ENCODE measurements at regions not wholly inside any gene's neighbourhood (a gene's known extent, or its start where the extent isn't known, plus 50 kb on each side); places are given as distances from the start of the nearest gene placed in this dataset.
"Not testable (repeated sequence)": the region's sequence is repeated elsewhere in the genome, so short reads cannot be mapped to it uniquely, and the experiment has no call there.

GRCh38 chr11:126136507-126136906 lies 73.8 kb upstream of the CDON start:
- intact Hi-C loops (cut with DNase I, micrococcal nuclease) = no loop called here
- H3K4me3 ChIP-seq = no peak overlapping the region
- no peaks in the 10 kb centered on the region for H3K36me3 ChIP-seq (ENCODE audit: low read depth)
- TF ChIP-seq CTCF (IDR thresholded peaks at IDR 0.05) = no peak
- H3K9me3 ChIP-seq = no peaks in the 10 kb centered on the region
- H3K4me1 ChIP-seq (ENCODE audit: low read depth) = no peaks in the 10 kb centered on the region
- ATAC-seq (peak; percentile 25), DNase-seq (peak in 1 of 3 donors; percentile 35)

GRCh38 chr11:126135235-126136176 lies 72.8 kb upstream of the CDON start:
- Histone ChIP-seq H3K9me3 (no peaks in the 10 kb centered on the region), H3K4me1 (ENCODE audit: low read depth) (no peaks in the 10 kb centered on the region), H3K36me3 (ENCODE audit: low read depth) (no peaks in the 10 kb centered on the region), H3K4me3 (no peak overlapping the region)
- TF ChIP-seq CTCF (IDR thresholded peaks at IDR 0.05) = no peak
- ATAC-seq = peak; percentile 38
- intact Hi-C loops (cut with DNase I, micrococcal nuclease) = no loop called here
- DNase-seq = no peak

GRCh38 chr11:126134461-126135155 lies 71.9 kb upstream of the CDON start:
- DNase-seq (no peak), ATAC-seq (no peak)
- no peak overlapping the region for H3K4me3 ChIP-seq
- H3K4me1 ChIP-seq (ENCODE audit: low read depth) = peaks cover 2% of the 10 kb centered on the region
- H3K9me3 ChIP-seq = no peaks in the 10 kb centered on the region
- intact Hi-C loops (cut with DNase I, micrococcal nuclease) = no loop called here
- no peak for TF ChIP-seq CTCF (IDR thresholded peaks at IDR 0.05)
- no peaks in the 10 kb centered on the region for H3K36me3 ChIP-seq (ENCODE audit: low read depth)

GRCh38 chr11:126133901-126134300 lies 71.2 kb upstream of the CDON start:
- intact Hi-C loops (cut with DNase I, micrococcal nuclease) = no loop called here
- DNase-seq (no peak), ATAC-seq (no peak)
- Histone ChIP-seq H3K4me1 (ENCODE audit: low read depth) (peaks cover 3% of the 10 kb centered on the region), H3K36me3 (ENCODE audit: low read depth) (no peaks in the 10 kb centered on the region), H3K4me3 (no peak overlapping the region), H3K9me3 (no peaks in the 10 kb centered on the region)
- no peak for TF ChIP-seq CTCF (IDR thresholded peaks at IDR 0.05)

GRCh38 chr11:126132319-126132718 lies 69.7 kb upstream of the CDON start:
- Histone ChIP-seq H3K4me3 (no peak overlapping the region), H3K9me3 (no peaks in the 10 kb centered on the region), H3K36me3 (ENCODE audit: low read depth) (no peaks in the 10 kb centered on the region), H3K4me1 (ENCODE audit: low read depth) (peaks cover 3% of the 10 kb centered on the region)
- ATAC-seq = peak; percentile 40
- intact Hi-C loops (cut with DNase I, micrococcal nuclease) = no loop called here
- DNase-seq = peak in 1 of 3 donors; percentile 35
- TF ChIP-seq CTCF (IDR thresholded peaks at IDR 0.05) = no peak

GRCh38 chr11:126130781-126131180 lies 68.1 kb upstream of the CDON start:
- H3K4me3 ChIP-seq; ATAC-seq; H3K9me3 ChIP-seq; H3K36me3 ChIP-seq (ENCODE audit: low read depth); intact Hi-C loops (cut with DNase I, micrococcal nuclease); H3K4me1 ChIP-seq (ENCODE audit: low read depth); DNase-seq: not testable (repeated sequence)
